ENCODE measurements at regions not wholly inside any gene's neighbourhood (a gene's known extent, or its start where the extent isn't known, plus 50 kb on each side); places are given as distances from the start of the nearest gene placed in this dataset.
"Not testable (repeated sequence)": the region's sequence is repeated elsewhere in the genome, so short reads cannot be mapped to it uniquely, and the experiment has no call there.

DNA sequence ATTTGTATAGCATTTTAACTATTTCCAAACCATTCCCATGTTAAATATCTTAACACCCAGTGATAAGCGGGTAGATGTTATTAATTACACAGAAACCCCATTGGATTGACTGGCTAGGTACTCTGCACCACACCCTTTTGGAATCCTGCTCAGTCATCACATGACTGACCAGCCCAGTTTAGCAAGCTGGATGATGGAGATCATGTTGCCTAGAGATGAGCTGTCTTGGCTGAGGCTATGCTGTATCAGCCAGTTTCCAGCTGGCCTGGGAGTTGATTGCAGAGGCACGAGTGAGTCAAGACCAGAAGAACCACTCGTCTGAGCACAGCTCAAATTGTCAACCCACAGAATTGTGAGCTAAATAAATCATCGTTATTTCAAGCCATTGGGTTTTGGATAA, 124.6 kb downstream of the ZNF621 start:
- DNase-seq: no peak

DNA sequence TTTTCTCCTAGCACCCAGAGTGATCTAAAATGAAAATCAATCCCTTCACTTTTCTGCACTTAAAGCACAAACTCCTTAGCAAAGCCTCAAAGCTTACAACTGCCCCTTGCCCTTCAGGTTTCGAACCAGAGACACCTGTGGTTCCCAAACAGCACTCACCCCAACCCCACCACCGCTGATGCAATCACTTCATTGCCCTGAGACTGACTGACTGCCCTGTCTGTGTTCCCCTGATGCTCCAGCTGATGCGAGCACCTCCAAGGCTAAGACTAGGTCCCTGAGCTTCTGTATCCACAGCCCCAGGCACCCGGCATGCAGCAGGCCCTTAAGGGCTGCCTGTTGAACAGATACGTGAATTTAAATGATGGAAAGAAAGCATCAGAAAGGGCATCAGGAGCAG, 127.3 kb downstream of the ZNF621 start:
- DNase-seq: no peak

DNA sequence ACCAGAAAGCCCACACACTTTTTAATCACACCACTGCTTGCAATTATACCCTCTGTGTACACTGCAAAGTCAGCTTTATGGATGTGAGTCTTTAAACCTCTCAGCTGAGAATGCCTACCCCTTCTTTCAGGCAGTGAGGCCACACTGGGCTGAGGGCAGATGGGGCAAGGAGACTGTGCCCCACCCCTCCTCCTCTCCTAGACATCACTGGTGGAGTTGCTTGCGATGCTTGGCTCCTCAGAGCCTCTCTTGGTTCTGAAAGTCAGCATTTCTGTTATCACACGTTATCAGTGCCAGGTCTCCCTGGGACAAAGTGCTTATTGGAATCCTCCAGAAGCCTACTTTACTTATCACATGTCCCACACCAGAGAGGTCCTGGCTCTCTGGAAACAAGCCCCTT, 128.2 kb downstream of the ZNF621 start:
- DNase-seq: no peak

DNA sequence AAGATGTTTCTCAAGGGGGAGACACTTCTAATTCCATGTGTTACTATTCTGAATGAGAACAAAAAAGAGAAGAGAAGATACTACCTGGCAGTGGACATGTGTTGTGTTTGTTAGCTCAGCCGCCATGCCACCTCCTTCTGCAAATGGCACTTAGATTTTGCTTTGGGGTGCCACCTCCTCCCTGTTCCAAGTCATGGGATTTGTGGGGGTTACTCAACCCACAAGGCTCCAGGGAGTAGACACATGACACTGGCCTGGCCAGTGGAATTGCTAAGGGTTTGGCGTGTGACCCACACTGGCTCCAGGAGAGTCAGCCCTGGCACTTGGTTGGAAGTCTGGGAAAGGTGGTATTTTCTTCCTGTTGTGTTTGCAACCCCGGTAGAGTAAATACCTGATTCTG, 129.1 kb downstream of the ZNF621 start:
- DNase-seq: no peak

DNA sequence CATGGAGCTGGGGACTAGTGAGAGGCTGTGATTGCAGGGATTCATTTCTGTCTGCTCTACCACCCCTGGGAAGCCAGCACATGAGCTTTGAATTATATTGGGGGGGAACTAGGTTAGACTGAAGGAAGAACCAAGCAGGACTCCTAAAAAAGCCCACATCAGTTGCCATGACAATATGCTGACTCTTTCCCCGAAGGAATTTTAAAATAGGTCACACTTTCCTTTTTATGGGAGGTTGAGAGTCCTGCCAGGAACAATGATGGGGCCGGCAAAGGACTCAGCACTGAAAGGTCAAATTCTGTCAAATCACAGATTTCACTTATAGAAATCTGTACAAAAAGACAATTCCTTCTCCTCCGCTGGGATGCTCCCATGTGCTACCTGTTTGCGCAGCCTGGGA, 130.8 kb downstream of the ZNF621 start:
- no peak for DNase-seq

DNA sequence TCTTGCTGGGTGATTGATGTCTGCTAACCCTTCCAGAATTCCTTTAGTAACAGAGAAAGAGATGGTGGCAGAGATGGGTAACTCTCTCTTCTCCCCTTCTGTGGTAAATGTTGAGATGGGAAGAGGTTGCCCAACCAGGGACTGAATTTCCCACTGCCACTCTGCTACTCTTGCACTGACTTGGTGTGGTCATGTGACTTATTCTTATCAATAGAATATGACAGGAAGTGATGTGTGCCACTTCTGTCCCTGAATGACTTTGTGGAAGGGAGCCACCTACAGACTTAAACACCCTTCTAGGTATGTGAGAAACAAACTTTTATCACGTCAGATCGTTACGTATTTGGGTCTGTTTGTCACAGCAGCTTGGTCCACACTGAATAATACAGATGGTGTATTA, 132.9 kb downstream of the ZNF621 start:
- no peak for DNase-seq

DNA sequence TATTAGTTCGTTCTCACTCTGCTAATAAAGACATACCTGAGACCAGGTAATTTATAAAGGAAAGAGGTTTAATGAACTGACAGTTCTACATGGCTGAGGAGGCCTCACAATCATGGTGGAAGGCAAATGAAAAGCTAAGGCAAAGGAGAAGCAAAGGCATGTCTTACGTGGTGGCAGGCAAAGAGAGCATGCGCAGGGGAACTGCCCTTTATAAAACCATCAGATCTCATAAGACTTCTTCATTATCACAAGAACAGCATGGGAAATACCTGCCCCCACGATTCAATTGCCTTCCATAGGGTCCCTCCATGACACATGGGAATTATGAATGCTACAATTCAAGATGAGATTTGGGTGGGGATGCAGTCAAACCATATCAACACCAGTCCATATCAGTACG, 133.5 kb downstream of the ZNF621 start:
- no peak for DNase-seq

DNA sequence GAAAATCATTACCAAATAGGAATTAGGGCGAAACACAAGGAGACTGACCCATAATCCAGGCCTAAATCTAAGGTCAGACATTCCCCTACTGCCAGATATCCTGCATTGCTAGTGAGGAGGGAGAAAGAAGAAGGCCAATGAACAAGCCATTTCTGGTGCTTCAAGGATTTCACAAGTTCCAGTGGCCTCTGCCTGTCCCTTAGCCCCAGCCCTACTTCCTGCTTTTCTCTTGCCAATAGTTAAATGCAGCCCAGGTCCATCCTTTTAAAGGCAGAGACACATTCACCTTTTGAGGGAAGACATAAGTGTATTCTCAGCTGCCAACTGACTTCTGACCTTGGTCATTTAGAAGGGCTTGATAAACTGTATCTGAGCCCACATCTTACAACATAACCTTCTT, 135.8 kb downstream of the ZNF621 start:
- DNase-seq: no peak

DNA sequence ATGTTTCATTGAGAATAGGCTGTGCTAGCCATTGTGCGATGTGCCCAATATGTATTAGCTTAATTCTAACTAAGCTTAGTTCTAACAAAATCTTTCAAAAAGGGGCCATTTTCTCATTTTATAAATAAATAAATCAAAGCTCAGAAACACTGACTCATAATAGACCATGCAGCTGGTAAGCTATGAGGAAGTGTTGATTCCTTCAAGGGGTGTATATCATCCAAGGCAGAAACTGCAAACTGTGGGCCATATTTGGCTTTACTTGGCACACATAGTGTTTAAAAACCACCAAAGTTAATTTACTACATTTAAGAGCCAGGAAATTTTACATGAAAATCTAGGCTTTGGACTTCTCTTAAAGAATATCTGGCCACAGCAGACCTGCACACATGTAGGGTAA, 136.5 kb downstream of the ZNF621 start:
- no peak for DNase-seq

DNA sequence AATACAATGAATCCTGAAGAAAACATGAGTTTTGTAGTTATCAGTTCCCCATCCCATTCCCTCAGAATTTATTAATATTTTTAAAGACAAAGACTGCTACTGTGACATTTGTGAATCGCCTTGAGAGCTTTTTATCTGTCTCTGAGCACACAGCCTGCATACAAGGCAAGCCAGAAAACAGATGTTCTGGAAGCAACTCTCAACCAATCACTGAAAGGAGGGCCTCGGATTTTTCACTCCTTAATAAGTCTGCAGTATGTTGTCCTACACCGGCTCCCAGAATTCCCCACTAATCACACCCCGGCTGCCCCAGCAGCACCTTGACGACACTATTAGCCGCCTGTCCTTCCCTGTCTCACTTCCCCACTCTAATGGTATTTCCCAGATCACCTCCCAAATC, 138.5 kb downstream of the ZNF621 start:
- no peak for DNase-seq

DNA sequence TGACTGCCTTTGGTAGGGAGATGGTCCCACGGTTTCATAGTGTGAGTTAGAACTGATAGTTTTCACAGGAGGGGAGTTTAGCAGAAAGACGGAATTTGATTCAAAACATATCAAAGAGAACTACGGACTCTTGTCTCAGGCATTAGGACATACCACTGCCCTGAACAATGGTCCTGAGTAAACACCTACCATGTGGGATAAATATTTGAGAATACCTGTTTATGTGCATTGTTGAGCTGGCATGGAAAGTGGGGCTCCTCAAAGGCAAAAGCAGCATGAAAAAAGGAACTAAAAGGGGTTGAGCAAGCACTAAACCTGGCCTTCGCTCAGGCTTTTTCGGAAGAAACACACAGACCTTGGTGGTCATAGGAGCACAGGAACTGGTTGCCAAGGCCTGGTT, 144.4 kb downstream of the ZNF621 start:
- DNase-seq: no peak

DNA sequence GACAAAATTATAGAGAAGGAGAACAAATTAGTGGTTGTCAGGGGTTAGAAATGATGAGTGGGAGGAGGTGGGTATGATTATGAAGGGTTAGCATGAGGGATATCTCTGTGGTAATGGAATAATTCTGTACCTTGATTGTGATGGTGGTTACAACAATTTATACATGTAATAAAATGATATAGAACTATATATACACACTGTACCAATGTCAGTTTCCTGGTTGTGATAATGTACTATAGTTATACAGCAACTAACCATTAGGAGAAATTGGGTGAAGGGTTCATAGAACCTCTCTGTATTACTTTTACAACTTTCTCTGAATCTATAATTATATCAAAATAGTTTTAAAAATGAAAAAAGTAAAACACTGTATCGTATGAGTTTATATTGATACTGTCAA, 148.1 kb downstream of the ZNF621 start:
- no peak for DNase-seq

DNA sequence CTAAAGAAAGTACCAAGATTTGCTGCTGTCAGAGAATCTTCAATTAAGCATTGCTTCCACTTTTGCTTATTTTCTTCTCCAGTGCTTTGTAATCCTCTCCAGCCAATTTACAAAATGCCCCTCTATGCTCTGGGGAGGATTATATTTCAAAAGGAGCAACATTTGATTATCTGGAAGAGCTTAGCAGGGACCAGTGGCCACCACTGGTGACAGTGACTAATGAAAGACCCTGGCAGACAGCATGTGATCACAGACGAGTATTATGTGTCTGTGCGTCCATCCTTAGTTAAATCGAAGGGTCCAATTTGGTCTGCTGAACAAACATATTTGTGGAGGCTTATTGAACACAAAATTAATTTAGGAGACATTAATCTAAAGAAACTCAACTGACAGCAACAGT, 152.6 kb downstream of the ZNF621 start:
- DNase-seq: no peak

DNA sequence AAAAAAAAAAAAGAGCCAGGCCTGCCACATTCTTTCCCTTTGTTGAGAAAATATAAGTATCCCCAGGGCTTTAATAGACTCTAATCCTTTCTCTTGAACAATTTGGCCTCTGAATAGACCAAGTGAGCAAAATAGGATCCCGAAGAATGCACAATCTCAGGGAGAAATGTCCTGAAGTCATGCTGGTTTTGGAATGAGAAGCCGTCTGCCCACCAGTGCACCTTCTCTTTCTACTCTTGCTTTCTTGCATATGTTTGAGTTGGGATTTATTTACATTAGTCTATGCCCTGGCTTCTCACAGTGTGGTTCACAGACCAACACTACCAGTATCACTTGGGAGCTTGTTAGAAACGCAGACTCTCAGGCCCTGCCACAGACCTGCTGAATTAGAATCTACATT, 153.0 kb downstream of the ZNF621 start:
- DNase-seq: no peak

DNA sequence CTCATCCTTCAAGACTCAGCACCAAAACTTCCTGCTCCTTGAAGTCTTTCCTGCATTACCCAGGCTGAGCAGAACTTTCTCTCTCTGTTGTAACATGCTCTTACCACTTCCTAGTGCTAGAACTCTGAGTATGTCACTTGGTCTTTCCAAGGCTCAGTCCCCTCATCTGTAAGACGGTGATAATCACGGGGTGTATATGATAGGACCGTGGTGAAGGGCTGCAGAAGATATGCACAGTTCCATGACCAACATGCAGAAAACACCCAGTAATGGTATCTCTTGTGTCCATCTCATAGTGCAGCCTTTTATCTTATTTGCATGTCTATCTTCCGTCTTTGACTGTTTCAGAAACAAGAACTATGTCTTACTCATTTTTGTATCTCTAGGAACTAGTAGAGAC, 154.5 kb downstream of the ZNF621 start:
- DNase-seq: no peak

DNA sequence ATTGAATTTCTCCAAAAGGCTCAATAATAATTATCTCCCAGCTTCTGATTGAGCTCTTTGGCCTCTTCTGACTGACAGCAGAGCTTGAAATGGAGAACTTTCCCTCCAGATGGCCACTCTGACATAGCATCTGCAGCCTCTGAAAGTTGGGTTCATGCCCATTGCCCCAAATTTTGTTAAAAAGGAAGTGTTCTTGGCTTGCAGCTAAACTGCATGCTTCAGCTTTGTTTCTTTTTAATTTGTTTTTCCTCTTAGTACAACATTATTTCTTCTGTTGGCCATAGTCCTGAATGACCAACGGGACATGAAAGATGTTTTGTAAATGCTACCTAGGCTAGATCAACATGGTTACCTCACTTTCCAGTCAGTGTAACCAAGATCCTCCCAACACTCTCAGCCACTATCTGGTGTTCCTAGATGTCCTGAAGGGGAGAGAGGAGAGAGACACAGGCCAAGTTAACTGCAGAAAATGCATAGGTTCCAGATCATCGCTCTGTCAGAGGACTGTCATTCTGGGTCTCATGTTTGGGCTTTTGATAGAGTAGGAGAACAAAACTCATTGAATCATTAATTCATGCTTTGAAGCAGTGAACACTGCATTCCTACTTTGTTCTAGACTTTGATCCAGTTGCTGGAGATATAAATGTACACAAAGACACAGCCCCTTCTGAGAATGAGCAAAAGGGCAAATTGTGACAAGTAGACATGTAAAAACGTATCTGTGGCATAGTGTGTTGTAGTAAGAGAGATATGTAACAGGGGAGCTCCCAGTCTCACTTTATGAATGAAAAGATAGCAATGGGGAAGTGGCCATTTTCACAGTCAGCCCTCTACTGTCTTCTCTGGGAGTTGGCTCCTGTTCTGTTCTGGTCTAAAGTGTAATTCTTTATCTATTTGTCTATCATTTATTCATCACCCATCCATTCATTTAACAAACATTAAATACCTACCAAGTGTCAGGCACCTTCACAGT, 156.2 kb downstream of the ZNF621 start:
- no peak for DNase-seq

DNA sequence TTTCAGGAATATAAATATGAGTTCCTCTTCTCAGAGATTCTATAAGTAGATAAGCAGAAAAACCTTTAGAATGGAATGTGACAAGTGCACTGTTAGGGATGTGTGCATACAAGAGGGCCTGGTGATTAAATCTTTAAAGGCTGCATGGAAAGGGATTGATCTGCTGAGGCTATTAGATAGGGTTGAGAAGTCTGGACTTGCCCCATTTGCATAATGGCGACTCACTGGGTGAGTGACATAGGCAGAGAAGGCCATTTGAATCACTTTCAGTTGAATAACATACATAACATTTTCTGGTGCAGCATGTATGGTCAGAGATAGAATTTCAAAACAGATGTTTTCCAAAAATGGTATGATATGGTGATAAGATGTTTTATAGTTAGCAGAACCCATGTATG, 156.9 kb downstream of the ZNF621 start:
- no peak for DNase-seq

DNA sequence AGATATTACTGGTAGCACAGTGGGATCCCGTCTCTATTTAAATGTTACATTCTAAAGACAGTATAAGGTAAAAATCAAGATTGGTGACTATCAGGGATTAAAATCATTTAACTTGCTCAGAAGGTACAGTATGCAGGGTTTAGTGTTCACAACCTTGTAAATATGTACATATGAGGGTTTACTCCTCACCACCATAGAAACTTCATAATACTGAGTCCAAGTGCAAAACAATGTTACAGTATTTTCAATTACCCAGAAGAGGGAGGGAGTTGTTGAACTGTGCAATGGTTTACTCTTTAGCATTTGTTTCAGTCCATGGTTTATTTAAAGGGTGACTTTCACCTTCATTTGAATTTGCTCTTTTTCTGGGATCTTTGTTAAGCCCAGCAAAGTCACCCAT, 165.1 kb downstream of the ZNF621 start:
- DNase-seq: no peak

DNA sequence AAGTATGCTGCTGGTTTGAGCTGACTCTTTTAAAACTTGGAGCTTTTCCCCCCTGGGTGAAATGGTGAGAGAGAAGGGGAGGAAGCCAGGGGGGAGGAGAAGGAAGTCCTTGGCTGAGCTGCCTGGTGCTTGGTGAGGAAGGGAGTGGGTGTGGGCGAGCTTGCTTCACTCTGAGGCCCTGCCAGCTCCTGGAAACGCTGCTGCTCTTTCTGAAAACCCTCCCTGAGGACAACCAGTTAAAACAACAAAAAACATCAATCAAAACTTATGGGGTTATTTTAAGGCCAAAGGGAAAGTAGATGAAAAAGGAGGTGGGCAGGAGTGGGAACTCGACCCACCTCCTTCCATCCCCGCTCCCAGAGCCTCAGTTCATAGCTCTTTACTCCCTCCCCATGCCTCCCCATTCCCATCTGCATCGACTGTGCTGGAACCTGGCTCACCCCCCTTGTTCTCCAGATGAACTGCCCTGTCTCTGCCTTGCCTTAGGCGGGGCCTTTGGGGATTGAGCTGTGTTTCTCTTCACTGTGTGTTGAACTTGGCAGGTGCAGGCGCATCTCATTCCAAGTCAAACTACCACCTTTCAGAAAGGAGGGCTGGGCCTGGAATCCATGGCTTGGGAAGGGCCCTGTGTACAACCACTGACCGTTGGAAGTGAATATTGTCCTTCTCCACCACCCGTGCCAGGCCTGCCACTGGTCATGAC, 166.1 kb downstream of the ZNF621 start:
- no peak for DNase-seq

DNA sequence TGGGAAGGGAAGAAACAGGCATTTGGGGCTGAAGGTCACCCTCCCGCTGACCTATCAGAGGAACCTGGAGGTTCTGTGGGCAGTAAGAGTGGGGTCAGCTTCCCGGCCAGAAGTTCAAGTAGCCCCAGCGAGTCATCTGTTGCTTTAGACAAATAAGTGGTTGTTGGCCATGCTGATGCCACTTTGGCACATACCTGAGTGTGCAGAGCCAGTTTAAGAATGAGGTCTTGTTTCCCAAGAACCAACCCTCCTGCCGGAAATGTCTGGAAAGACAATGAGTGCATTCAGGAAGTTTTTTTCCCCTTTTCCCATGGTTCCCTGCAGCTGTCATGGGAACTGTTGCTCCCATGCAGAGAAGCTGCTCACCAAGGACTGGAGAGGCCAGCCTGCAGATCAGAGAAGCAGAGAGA, 166.7 kb downstream of the ZNF621 start:
- DNase-seq: no peak

DNA sequence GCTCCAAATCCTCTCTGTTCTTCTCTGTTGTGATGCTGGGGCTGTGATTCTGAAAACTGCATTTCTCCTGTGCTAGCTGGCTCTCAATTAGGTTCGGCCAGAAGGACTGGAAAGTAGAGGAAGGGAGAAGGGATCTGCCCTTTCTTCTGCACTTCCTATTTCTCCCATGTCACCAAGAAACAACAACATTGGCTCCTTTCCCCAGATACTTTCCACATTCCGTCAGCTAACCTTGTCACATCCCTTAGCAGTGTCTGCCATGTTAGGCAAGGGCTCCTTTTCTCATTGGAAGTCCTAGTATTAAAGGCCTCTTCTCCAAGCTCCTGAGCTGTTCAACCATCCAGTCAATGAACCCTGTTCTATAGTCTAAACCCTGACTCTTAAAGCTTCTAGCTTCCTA, 171.1 kb downstream of the ZNF621 start:
- no peak for DNase-seq

DNA sequence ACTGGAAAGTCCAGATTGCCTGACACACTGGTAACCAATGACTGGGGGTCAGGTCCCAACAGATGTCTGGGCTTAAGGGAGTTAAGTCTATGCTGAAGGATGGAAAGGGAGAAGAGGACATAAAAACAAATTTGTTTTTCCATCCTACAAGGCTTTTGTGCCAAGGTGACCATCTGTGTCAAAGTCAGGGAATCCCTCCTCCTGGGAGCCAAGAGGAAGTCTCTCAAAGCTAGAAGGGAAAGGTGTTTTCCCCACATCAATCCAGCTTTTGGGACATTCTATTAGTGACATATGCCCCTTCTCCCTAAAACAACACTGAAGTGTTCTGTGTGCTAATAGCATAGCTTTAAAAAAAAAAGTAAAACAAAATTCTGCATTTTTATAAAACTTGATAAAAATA, 173.9 kb downstream of the ZNF621 start:
- not testable (repeated sequence) for DNase-seq

DNA sequence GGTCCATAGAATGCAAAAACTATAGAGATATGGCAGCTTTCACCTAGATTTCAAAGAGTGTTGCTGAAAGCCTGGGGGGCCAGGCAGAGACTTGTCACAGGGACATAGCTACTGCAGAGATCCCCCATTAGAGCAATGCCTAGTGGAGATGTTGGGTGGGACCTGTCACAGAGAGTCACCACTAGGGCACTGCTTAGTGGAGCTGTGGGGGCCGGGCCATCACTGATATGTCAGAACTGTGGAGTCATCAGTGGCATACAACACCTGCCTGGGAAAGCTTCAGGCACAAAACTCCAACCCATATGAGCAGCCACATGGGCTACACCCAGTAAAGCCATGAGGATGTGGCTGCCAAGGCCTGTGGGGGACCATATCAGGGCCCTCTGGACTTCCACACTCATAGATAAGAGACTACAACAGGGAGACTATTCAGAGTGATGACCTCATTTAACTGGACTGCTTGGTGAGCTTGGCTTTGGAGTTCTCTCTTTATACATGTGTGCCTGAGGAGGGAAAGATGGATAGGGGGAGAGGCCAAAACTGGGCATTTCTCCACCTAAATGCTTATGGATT, 176.3 kb downstream of the ZNF621 start:
- DNase-seq: no peak

DNA sequence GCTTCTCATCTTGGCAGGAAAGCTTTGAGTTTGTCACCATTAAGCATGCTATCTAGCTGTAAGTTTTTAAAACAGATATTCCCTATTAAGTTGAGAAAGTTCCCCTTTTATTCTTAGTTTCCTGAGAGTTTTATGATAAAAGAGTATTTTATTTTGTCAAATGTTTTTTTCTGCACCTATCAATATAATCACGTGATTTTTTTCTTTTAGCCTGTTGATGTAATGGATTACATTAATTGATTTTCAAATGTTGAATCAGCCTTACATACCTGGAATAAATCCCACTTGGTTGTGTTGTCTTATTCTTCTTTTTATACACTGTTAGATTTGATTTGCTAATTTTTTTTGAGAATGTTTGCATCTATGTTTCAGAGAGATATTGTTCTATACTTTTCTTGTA, 179.5 kb downstream of the ZNF621 start:
- DNase-seq: no peak

Data from GOT3 (cell line).